Stimulated activated CD8-positive, alpha-beta memory T cell treated with anti-CD3 and anti-CD28 coated beads, Interleukin-4, amount 100 ng/mL, for 1 hour (primary cell): ENCODE measurements at regions not wholly inside any gene's neighbourhood (a gene's known extent, or its start where the extent isn't known, plus 50 kb on each side); places are given as distances from the start of the nearest gene placed in this dataset.
"Not testable (repeated sequence)": the region's sequence is repeated elsewhere in the genome, so short reads cannot be mapped to it uniquely, and the experiment has no call there.

Experiments used
- DNase-seq, 2 donors: peaks; one replicate each; pipeline ENCODE4 v3.0.0-alpha.2; 2020; ENCODE audit warnings: low read depth in 2 of 2, low spot score in 1 of 2

- no peak for DNase-seq
Measured at GRCh38 chr18:38539371-38539770, 973.8 kb upstream of the CELF4 start.

- no peak for DNase-seq
Measured at GRCh38 chr18:38534073-38534472, 968.5 kb upstream of the CELF4 start.

GRCh38 chr18:38526922-38527321 lies 961.3 kb upstream of the CELF4 start:
- no peak for DNase-seq

- DNase-seq, result no peak
Measured at GRCh38 chr18:38525039-38525438, 959.4 kb upstream of the CELF4 start.

GRCh38 chr18:38520786-38521185 lies 955.2 kb upstream of the CELF4 start:
- DNase-seq, result no peak

- no peak for DNase-seq
Measured at GRCh38 chr18:38502539-38502938, 936.9 kb upstream of the CELF4 start.

- no peak for DNase-seq
Measured at GRCh38 chr18:38497266-38497665, 931.7 kb upstream of the CELF4 start.

- no peak for DNase-seq
Measured at GRCh38 chr18:38496222-38496793, 930.7 kb upstream of the CELF4 start.

GRCh38 chr18:38494065-38494464 lies 928.5 kb upstream of the CELF4 start:
- DNase-seq, result no peak

GRCh38 chr18:38491195-38491594 lies 925.6 kb upstream of the CELF4 start:
- DNase-seq, result no peak

- not testable (repeated sequence) for DNase-seq
Measured at GRCh38 chr18:38489721-38490120, 924.1 kb upstream of the CELF4 start.

- DNase-seq, result no peak
Measured at GRCh38 chr18:38487521-38487920, 921.9 kb upstream of the CELF4 start.

- no peak for DNase-seq
Measured at GRCh38 chr18:38483326-38483725, 917.7 kb upstream of the CELF4 start.

- DNase-seq, result no peak
Measured at GRCh38 chr18:38481576-38481975, 916.0 kb upstream of the CELF4 start.

- no peak for DNase-seq
Measured at GRCh38 chr18:38475686-38476085, 910.1 kb upstream of the CELF4 start.

GRCh38 chr18:38473535-38473934 lies 907.9 kb upstream of the CELF4 start:
- no peak for DNase-seq

- DNase-seq, result no peak
Measured at GRCh38 chr18:38470421-38470820, 904.8 kb upstream of the CELF4 start.

GRCh38 chr18:38466426-38466825 lies 900.8 kb upstream of the CELF4 start:
- DNase-seq, result no peak

- DNase-seq, result no peak
Measured at GRCh38 chr18:38464024-38464423, 898.4 kb upstream of the CELF4 start.

GRCh38 chr18:38460657-38461056 lies 895.1 kb upstream of the CELF4 start:
- no peak for DNase-seq

GRCh38 chr18:38459131-38459994 lies 893.8 kb upstream of the CELF4 start:
- no peak for DNase-seq

GRCh38 chr18:38458698-38459097 lies 893.1 kb upstream of the CELF4 start:
- no peak for DNase-seq

- DNase-seq, result no peak
Measured at GRCh38 chr18:38456253-38456652, 890.7 kb upstream of the CELF4 start.
